DMS 273 treated with DMSO at 0.1 percent for 48 hours (cell line): ENCODE measurements at regions not wholly inside any gene's neighbourhood (a gene's known extent, or its start where the extent isn't known, plus 50 kb on each side); places are given as distances from the start of the nearest gene placed in this dataset.
"Not testable (repeated sequence)": the region's sequence is repeated elsewhere in the genome, so short reads cannot be mapped to it uniquely, and the experiment has no call there.

Experiments
- DNase-seq: peaks from one replicate; lab custom pipeline; 2025; lab: John Stamatoyannopoulos, UW

DNA sequence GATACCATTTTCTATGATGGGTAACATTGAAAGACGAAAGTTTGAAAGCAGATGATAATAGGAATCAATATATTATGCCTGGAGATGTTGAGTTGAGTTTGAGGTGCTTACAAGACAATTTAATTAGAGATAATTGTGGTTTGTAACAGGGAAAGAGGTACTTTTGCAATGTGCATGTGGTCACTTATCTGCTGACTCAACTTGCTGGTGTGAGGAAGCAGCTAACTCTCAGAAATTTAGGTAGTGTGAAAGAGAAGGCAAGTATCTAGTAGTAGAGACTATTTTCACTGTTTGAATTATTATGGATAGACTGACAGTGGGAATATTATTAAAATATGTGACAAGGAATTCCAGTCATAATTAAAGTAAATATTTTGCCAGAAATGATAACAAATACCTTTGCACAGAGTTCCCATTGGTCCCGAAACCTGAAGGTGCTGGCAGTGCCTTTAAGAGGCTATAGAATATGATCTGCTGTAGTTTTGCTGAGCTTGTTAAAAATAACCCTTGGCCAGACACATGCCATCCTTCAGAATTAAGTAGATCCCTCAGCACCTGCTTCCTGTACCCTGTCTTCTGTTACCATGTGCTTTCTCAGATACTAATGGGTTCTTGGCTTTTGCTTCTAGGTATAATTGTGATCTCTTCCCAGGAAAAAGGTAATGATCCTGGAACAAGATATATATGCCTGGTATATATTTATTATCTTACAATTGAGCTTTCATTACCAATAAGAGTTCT lies 315.9 kb downstream of the BCHE start:
- DNase-seq, result no peak

DNA sequence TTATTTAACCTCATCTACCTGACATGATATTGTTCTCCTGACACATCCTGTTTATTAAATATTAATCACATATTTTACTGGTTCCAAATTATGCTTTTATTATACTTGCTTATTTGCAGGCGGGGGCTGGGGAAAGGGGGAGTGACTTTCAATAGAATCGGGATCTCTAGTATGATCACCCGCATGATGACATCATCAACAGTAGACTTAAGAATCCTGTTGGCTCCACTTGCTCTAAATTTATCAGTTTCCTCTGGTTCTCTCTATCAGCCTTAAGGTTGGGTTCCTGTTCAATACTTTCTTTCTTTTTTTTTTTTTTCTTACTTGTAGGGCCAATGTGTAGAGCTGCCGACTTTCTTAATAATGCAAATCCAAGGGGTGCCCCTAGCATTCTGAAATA lies 317.5 kb downstream of the BCHE start:
- DNase-seq, result no peak

DNA sequence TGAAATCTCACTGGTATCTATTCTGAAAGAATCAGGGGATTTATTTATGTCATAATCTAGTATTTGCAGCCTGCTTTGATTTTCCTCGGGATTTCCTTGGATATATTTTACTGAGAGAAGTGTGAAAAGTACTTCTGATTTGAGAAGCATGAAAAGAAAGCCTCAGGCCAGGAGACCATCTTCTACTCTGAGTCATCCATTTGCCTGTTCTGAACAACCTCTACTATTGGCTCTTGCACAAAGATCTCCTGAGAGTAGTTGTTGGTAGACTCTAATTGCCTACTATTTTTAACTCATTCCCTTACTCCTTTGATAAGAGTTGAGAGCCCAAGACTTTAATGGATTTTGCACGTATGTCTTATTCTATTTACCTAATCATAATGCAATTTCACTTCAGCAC lies 318.9 kb downstream of the BCHE start:
- no peak for DNase-seq

DNA sequence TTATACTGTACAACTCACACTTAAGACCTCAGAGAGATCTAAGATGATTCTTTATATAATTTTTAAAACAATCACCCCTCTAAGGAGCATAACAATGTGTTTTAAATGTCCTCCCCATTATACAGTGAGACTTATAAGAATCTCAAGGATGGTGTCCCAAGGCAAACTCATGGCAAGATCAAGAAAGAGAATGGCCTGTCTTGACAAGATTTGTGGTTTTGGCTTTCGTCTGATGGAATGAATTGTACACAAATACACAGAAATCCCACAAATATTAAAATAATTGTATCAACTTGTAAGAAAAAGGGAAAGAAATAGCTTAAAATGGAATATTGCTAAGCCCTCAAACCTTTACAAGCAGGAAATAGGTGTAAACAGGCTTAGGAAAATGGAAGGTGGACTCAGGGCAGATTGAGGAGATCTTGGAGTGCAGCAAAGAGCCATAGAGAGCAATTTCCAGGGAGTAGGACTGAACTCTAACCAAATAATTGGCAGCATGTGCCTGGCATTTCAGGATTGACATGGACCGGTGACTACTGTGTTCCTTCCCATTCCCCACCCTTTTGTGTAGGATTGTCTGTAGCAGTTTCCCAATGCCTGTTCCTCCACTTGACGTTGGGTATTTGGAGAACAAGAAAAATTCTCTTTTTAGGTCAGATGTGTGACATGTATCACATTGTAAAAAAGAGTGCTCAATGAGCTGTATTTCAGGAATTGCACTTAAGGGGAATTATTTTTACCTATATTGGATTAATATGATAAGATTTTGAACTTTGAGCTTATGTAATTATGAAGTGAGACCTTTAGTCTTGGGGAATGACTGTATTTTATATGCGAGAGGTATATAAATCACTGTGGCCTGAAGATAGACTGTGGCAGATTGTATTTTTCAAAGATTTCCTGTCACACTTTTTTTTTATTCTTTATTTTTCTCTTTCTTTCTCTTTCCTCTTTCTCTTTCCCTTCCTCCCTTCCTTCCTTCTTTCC lies 317.8 kb upstream of the SLITRK3 start:
- no peak for DNase-seq

DNA sequence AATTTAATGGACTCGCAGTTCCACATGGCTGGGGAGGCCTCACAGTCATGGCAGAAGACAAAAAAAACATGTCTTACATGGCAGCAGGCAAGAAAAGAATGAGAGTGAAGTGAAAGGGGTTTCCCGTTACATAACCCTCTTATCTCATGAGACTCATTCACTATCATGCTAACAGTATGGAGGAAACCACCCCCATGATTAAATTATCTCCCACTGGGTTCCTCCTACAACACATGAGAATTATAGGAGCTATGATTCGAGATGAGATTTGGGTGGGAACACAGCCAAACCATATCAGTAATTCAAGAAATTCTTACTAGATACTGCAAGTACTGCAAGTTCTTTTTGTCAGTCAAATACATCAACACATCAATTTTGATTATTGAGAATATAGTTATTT lies 311.4 kb upstream of the SLITRK3 start:
- no peak for DNase-seq

DNA sequence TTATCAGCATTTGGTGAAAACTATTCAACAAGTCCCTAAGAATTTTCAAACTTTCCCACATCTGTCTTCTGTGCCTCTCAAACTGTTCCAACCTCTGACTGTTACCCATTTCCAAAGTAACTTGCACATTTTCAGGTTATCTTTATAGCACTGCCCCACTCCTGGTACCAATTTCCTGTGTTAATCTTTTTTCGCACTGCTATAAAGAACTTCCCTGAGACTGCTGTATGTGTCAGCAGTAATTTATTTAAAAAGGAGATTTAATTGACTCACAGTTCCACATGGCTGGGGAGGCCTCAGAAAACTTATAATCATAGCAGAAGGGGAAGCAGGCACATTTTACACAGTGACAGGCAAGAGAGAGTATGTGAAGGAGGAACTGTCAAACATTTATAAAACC lies 310.9 kb upstream of the SLITRK3 start:
- DNase-seq, result no peak

DNA sequence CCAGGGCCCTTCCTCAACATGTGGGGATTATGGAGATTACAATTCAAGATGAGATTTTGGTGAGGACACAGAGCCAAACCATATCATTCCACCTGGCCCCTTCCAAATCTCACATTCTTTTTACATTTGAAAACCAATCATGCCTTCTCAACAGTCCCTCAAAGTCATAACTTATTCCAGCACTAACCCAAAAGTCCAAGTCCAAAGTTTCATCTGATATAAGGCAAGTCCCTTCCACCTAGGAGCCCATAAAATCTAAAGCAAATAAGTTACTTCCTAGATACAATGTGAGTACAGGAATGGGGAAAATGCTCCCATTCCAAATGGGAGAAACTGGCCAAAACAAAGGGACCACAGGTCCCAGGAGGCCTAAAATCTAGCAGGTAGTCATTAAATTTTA lies 309.5 kb upstream of the SLITRK3 start:
- DNase-seq, result no peak

DNA sequence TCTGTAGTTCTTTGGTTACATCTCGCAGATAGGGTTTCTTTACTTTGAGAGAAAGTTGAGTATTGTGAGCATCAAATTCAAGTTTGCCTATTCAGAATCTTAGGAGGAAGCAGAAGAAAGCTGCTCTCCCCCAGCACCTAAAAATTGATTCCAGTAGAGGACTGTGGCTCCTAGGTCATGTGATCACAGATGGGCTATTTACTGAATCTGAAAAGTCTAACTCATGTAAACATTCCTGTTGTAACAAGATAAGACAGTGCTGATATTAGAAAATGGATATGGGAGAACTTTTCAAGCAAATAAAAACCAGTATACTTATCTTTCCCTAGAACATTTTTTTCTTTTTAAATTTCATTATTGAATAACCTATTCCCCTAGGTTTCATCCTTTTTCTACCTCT lies 308.4 kb upstream of the SLITRK3 start:
- DNase-seq, result no peak

DNA sequence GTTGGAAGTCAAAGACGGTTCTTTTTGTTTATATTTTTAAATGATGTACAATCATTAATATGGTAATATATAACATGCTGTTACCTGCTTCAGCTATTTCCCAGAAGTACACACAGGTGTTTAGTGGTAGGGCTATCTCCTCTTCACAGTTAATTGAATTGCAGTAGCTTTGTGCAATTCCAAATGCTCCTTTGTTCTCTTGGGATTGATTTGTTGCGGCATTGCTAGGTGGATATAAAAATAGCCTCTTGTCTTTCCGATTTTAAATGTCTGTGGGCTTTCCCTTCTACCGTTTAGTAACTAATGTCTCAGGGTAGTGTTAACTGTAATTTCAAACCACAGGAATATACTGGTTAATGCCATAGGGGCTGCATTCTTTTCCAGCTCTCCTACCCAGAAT lies 307.6 kb upstream of the SLITRK3 start:
- DNase-seq, result no peak

DNA sequence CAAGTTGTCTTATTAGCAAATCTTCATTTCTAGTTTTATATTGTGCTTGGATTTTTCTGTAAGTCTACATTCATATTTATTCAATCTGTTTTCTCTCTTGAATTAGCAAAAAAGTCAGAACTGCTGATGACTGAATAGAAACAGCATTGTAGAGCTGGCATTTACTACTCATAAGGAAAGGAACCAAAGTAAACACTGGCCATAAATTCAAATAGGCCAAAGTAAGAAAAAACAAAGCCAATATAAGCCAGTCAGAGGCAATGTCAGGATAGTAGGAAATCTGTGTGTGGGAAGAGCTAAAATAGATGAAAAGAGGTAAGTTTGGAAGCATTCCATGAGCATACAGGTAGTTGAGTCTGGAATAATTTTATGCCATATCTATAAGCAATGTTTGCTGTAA lies 307.2 kb upstream of the SLITRK3 start:
- DNase-seq, result no peak

DNA sequence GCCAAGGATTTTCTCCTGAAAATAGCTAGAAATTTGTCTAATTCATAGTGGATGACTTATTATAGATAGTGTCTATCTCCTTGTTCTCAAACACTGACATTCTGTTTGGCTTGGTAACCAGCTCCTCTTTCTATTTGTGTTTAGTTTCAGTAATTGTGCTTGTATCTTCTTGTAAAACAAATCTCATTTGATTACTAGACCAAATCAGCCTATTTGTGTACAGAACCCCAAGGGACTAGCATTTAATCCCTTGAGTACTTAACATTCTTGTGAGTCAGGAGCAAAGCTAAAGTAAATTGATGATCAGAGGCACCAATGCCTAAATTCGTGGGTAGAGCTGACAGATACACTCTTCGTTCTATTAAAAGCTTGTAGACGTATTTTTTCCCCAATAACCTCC lies 306.5 kb upstream of the SLITRK3 start:
- no peak for DNase-seq

DNA sequence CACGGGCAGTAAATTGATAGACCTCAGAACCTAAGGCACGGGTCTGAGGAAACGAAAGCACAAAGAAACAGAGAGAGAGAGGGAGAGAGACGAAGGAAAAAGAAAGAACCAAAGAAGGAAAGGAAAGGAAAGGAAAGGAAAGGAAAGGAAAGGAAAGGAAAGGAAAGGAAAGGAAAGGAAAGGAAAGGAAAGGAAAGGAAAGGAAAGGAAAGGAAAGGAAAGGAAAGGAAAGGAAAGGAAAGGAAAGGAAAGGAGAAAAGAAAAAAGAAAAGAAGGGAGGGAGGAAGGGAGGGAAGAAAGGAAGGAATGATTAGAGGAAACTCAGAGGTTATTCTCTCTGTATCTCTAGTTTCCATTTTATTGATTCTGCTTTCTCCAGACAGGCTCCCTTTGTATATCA lies 302.6 kb upstream of the SLITRK3 start:
- DNase-seq, result not testable (repeated sequence)

DNA sequence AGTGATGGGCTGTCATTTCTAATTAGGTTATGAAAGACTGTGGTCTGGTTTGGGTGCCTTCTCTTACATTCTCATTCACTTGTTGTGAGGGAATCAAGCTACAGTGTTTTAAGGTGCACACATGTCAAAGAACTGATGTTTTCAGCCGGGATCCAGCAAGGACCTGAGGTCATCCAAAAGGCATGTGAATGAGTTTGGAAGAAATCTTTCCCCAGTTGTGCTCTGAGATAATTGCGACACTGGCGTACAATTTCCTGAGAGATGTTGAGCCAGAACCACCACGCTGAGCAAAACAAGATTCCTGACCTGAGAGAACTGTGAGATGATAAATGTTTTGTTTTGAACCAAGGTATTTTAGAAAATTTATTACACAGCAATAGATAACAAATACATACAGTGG lies 295.3 kb upstream of the SLITRK3 start:
- DNase-seq, result no peak

DNA sequence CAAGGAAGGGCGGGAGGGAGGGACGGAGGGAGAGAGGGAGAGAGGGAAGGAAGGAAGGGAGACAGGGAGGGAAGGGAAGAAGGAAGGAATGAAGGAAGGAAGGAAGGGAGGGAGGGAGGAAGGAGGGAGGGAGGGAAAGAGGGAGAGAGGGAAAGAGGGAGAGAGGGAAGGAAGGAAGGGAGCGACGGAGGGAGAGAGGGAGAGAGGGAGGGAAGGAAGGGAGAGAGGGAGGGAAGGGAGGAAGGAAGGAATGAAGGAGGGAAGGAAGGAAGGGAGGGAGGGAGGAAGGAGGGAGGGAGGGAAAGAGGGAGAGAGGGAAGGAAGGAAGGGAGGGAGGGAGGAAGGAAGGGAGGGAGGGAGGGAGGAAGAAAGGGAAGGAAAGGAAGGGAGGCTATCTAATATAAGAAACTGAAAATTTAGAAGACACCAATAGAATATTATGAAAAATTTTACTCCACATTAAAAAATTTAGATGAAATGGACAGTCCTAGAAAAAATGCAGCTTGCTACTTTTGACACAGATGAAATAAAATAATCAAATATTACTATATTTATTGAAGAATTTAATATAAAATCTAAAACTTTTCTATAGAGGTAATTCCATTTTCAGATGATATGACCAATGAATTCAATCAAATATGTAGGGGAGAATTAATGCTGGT lies 280.3 kb upstream of the SLITRK3 start:
- DNase-seq, result no peak

DNA sequence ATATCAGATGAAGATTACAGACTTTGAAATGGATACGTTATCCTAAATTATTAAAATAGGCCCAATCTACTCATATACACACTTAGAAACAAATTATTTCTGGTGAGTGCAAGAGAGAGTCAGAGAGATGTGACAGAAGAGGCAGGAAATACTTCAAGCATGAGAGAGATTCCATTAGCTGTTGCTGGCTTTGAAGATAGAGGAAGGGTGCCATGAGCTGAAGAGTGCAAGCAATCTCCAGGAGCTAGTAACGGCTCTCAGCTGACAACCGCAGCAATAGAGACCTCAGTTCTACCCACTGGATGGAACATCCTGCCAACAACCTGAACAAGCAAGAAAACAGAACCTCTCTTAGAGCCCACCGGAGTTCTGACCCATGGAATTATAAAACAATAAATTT lies 270.7 kb upstream of the SLITRK3 start:
- no peak for DNase-seq

DNA sequence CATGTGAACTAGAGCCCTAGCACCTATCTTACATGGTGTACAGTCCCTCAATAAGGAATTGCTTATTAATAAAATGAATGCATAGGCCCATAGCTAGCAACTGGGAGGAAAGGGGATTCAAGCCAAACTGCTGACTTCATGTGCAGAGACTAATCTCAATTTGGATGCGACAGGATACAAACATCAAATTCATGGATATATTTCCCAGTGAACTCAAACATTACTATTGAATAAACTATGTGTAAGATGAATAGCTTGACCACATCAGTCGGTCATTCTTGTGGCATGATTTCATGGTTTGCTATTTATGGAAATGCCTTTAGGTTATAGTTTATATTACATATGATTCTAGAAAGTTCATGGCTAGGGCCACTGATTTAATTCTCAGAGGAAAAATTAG lies 268.6 kb upstream of the SLITRK3 start:
- DNase-seq, result no peak

DNA sequence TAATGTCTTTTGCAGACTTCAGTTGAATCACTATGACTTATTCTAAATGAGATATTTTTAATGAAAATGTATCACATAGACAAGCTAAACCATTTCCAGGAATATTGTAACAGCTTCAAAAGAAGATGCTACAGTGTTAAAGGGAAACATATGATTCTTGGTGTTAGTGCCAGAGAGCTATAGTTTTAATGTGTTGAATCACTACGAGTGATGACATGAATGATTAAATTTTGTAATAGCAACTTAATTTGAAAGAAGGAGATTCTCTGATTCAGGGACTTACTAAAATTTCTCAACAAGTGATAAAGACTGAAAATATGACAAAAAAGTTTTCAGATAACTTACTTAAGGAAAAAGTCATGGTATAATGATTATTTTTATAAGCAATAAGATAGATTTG lies 267.3 kb upstream of the SLITRK3 start:
- DNase-seq, result no peak

DNA sequence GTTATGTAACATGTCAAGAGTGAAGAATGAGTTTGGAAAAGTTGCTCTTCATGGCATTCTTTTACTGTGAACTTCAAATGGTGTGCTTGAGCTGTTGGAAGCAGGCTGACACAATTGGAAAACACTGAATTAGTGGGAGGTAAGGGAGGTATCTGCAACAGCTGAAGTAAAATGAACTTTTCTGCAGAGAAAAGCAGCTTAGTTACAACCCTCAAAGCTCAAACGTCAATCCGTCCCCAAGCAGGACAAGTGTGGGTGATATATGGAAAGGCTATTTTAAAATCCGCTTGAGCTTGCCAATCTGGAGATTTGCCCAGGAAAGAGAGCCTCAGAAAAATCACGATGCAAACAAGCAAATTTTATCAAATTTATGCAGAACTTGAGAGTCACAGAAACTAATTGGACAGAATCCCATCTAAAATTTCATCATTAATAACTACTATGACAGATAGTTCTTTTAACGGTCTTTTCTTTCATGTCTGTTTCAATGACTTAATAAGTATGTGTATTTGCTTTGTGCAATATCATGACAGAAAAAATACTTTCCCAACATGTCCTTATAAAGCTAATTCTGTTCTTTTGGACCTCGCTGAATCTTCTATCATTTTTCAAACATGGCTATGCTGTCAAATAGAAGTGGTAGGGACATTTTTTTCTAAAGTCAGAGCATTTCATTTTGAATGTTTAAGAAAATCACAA lies 266.6 kb upstream of the SLITRK3 start:
- DNase-seq, result no peak

DNA sequence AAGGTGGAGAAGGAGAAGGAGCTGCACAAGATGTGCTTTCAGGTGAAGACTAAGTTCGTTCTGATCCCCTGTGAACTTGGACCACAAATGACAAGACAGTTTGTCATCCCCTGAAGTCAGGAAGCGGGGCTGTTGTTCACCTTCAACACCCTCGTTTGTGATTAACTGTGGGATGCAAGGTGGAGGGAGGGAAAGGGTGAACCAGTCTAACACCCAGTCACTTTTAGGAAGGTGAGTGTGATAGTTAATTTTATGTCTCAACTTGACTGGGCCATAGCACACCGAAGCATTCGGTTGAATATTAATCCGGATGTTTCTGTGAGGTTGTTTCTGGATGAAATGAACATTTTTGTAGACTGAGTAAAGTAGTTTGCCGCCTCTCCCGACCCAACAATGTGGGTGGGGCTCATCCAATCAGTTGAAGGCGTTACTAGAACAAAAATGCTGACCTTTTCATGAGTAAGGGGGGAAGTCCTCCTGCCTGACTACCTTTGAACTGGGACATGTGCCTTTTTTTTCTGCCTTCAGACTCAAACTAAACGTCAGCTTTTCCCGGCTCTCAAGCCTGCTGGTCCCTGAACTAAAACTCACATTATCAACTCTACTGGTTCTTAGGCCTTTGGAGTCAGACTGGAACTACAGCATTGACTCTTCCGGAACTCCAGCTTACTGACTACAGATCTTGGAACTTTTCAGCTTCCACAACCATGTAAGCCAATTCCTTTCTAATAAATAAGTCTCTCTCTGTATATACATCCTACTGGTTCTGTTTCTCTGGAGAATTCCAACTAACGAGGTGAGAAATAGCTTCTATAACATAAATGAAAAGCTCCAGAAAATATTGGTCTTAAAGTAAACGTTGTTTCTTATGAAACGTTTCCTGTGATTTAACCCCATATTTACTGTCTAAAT lies 264.0 kb upstream of the SLITRK3 start:
- no peak for DNase-seq

DNA sequence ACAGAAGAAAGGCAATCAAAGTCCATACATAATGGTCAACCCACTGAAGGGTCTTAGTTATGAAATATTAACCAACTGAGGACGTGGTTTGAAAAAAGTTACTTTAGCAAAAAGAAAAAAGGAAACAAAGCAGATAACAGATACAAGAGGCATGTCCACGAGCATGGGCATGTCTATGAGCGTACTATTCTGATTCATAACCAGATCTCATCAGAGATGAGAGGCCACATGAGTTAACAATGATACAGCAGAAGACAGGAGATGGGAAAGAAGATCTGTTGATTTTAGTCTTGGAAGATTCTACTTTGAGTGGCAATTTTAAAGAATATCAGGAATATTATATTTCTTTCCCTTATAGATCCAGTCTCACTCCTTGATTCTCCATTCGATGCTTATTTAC lies 262.9 kb upstream of the SLITRK3 start:
- DNase-seq, result no peak

DNA sequence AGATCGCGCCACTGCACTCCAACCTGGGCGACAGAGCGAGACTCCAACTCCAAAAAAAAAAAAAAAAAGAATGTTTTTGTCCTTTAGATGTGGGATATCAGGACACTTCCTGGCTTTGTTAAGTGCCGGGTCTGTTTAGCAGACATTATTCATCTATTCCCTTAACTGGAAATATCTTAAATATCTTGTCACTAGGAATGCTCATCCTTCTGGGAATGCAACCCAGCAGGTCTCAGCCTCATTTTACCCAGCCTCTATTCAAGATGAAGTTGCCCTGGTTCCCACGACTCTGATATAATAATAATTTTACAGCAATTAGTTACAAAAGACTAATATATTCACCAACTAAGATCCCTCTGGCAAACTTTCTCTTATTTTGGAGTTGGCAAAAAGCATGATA lies 260.9 kb upstream of the SLITRK3 start:
- DNase-seq, result no peak
